Panc1 (cell line): ENCODE measurements at regions not wholly inside any gene's neighbourhood (a gene's known extent, or its start where the extent isn't known, plus 50 kb on each side); places are given as distances from the start of the nearest gene placed in this dataset.

ENCODE experiments used
- ATAC-seq: fragments of 200-7000 bp; cut with Tn5 transposase; 2 replicates; pipeline ENCODE4 v1.9.1; 2020; ENCODE audit warnings: mild to moderate bottlenecking, moderate library complexity
- BruUV-seq: library from RNA; stranded (reverse); fragments of 400-500 nt; replicated peaks from 2 replicates; lab custom pipeline; 2021; lab: Mats Ljungman, UMichigan
- CTCF ChIA-PET: fragments of 300-600 bp; sonication (Branson Sonifier 250); formaldehyde crosslinking; loops from one replicate; lab custom pipeline; 2022; ENCODE audit warnings: antibody characterized with exemption; lab: Charles Lee
- POLR2A ChIA-PET: fragments of 300-600 bp; sonication (Branson Sonifier 250); formaldehyde crosslinking; loops from one replicate; lab custom pipeline; 2022; ENCODE audit warnings: antibody characterized with exemption; lab: Charles Lee
- DNase-seq: peaks from one replicate; pipeline ENCODE4 v3.0.0-alpha.2; 2010; ENCODE audit warnings: low read depth, low spot score
- H3K27ac ChIP-seq: 2 replicates; pipeline ENCODE4 v1.5.1; 2011; ENCODE audit warnings: mild to moderate bottlenecking, low read length, inconsistent platforms
- H3K27me3 ChIP-seq: fragments of 200-500 bp; sonication (Bioruptor generic); 2 replicates; pipeline ENCODE4 v1.6.0; 2014; ENCODE audit warnings: low read length, inconsistent platforms; ENCODE audit not compliant: control insufficient read depth, insufficient read depth
- H3K36me3 ChIP-seq: fragments of 200-500 bp; sonication (Bioruptor generic); 2 replicates; pipeline ENCODE4 v1.5.1; 2014; ENCODE audit warnings: inconsistent platforms, mild to moderate bottlenecking, low read length, moderate library complexity; ENCODE audit not compliant: control insufficient read depth, insufficient read depth
- H3K4me1 ChIP-seq: 2 replicates; pipeline ENCODE4 v1.5.1; 2011; ENCODE audit warnings: inconsistent platforms, mild to moderate bottlenecking, low read length, moderate library complexity; ENCODE audit not compliant: control insufficient read depth, insufficient read depth
- H3K4me3 ChIP-seq, 2 experiments: 2 replicates each; pipeline ENCODE4 v1.5.1; 2011 to 2012; ENCODE audit warnings: low read depth in 2 of 2, low read length in 2 of 2, mild to moderate bottlenecking in 2 of 2, inconsistent platforms in 1 of 2, moderate library complexity in 1 of 2
- H3K9me3 ChIP-seq: fragments of 200-500 bp; sonication (Bioruptor generic); 2 replicates; pipeline ENCODE4 v1.5.1; 2014; ENCODE audit warnings: low read depth, mild to moderate bottlenecking, inconsistent platforms, low read length, moderate library complexity; ENCODE audit not compliant: control insufficient read depth, insufficient read depth
- CTCF ChIP-seq: fragments of 450-650 bp; IDR thresholded peaks from 2 replicates; pipeline ENCODE4 v1.5.1; 2017; ENCODE audit warnings: mild to moderate bottlenecking
- POLR2AphosphoS5 ChIP-seq: IDR thresholded peaks from 2 replicates; pipeline ENCODE4 v1.6.1; 2012; ENCODE audit warnings: mild to moderate bottlenecking, low read depth, low read length, moderate library complexity
- SIN3A ChIP-seq: IDR thresholded peaks from 2 replicates; pipeline ENCODE4 v1.6.1; 2012; ENCODE audit warnings: low read depth, mild to moderate bottlenecking, low read length, moderate library complexity, borderline replicate concordance; ENCODE audit not compliant: insufficient read depth
- TCF7L2 ChIP-seq: IDR thresholded peaks from 2 replicates; pipeline ENCODE4 v1.6.1; 2011; ENCODE audit warnings: mild to moderate bottlenecking, low read depth, low read length, inconsistent platforms
- in situ Hi-C: cut with HindIII; loops from 2 replicates; pipeline ENCODE4 v1.10.0; 2016; ENCODE audit warnings: low sequenced_read_pairs, low pct_unique_long_range_greater_than_20kb
- intact Hi-C: fragments of 100-400 bp; cut with micrococcal nuclease; formaldehyde crosslinking; loops from one replicate; pipeline ENCODE4 v1.10.0; 2022; ENCODE audit not compliant: unreplicated experiment
- TF ChIP-seq, protein P1 (sequence below), 2 experiments: IDR thresholded peaks; 2 replicates each; pipeline ENCODE4 v1.6.1; 2011 to 2012; ENCODE audit warnings: low read depth in 2 of 2, control low read depth in 1 of 2, low read length in 1 of 2, mild to moderate bottlenecking in 1 of 2, moderate library complexity in 1 of 2; ENCODE audit not compliant: insufficient read depth in 1 of 2

DNA sequence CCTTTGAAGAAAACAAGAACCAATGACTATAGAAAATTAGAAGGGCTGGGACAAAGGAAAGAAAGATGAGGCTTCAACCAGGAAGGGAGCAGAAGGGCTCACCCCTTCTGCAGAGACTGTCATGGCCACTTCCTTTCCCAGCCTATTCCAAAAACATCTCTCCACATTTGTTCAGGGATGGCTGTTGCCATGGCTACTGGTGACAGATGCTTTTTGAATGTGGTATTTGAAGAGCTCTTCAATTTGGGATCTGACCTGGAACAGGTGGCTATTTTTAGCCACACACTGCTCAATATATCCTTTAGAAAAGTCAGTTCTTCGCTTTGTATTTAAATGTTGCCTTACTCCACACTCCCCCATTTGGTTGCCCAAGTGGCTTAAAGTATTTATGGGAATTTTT, 64.1 kb upstream of the LCLAT1 start:
- peaks cover 10% of the 10 kb centered on the region for H3K27me3 ChIP-seq
- no peaks in the 10 kb centered on the region for H3K36me3 ChIP-seq
- no peak for TF ChIP-seq TCF7L2
- TF ChIP-seq POLR2AphosphoS5 = no peak
- no peak for TF ChIP-seq SIN3A
- TF ChIP-seq CTCF = no peak
- TF ChIP-seq, protein P1, sequence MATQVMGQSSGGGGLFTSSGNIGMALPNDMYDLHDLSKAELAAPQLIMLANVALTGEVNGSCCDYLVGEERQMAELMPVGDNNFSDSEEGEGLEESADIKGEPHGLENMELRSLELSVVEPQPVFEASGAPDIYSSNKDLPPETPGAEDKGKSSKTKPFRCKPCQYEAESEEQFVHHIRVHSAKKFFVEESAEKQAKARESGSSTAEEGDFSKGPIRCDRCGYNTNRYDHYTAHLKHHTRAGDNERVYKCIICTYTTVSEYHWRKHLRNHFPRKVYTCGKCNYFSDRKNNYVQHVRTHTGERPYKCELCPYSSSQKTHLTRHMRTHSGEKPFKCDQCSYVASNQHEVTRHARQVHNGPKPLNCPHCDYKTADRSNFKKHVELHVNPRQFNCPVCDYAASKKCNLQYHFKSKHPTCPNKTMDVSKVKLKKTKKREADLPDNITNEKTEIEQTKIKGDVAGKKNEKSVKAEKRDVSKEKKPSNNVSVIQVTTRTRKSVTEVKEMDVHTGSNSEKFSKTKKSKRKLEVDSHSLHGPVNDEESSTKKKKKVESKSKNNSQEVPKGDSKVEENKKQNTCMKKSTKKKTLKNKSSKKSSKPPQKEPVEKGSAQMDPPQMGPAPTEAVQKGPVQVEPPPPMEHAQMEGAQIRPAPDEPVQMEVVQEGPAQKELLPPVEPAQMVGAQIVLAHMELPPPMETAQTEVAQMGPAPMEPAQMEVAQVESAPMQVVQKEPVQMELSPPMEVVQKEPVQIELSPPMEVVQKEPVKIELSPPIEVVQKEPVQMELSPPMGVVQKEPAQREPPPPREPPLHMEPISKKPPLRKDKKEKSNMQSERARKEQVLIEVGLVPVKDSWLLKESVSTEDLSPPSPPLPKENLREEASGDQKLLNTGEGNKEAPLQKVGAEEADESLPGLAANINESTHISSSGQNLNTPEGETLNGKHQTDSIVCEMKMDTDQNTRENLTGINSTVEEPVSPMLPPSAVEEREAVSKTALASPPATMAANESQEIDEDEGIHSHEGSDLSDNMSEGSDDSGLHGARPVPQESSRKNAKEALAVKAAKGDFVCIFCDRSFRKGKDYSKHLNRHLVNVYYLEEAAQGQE (IDR thresholded peaks at IDR 0.05; ENCODE audit: insufficient read depth in 1 of 2, low read depth in 2 of 2, low read length in 1 of 2) = no peak
- CTCF ChIA-PET = interaction anchor here (0.6 kb wide), 1 partner anchor 305 kb away, joined by 10 read pairs; no protein-coding TSS in a partner anchor
- no peak for ATAC-seq
- H3K9me3 ChIP-seq = no peaks in the 10 kb centered on the region
- BruUV-seq = no TSS peak
- intact Hi-C loops (no loop called here), in situ Hi-C loops (no loop called here)
- H3K4me1 ChIP-seq = no peaks in the 10 kb centered on the region
- DNase-seq = no peak
- POLR2A ChIA-PET = no interaction called here
- H3K27ac ChIP-seq = no peak overlapping the region
- H3K4me3 ChIP-seq = no peak overlapping the region

DNA sequence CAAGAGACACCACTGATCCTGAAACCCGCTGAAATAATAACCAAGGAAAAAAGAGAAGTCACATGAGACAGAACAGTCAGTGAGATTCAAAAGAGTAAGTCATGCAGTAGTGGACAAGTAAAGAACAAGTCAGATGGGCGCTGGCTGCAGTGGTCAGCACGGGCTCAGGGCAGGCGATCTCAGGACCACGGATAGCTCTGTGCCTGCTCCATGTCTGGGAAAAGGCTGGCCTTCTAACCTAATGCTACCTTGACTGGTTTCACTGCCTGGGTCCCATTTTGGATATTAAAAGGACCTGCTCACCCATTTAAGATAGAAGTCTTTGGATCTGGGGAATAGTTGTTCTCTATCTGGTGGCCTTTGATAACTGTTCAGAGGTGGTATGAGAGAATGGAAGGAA, 61.7 kb upstream of the LCLAT1 start:
- Histone ChIP-seq H3K4me3 (no peak overlapping the region), H3K4me1 (no peaks in the 10 kb centered on the region), H3K36me3 (no peaks in the 10 kb centered on the region), H3K9me3 (no peaks in the 10 kb centered on the region), H3K27ac (no peak overlapping the region), H3K27me3 (peaks cover 12% of the 10 kb centered on the region)
- in situ Hi-C loops (no loop called here), intact Hi-C loops (no loop called here)
- ATAC-seq (no peak), DNase-seq (no peak)
- BruUV-seq = no TSS peak
- CTCF ChIA-PET = no interaction called here
- TF ChIP-seq CTCF = no peak
- TF ChIP-seq, protein P1 (IDR thresholded peaks at IDR 0.05; ENCODE audit: insufficient read depth in 1 of 2, low read depth in 2 of 2, low read length in 1 of 2) = peak; percentile 83 to 92
- POLR2A ChIA-PET = no interaction called here
